HG02759 (cell line): ENCODE measurements at regions not wholly inside any gene's neighbourhood (a gene's known extent, or its start where the extent isn't known, plus 50 kb on each side); places are given as distances from the start of the nearest gene placed in this dataset.

Experiments used
- ATAC-seq: cut with Tn5 transposase; IDR thresholded peaks from one replicate; pipeline ENCODE4 v1.9.1; 2021; ENCODE audit warnings: mild to moderate bottlenecking, moderate library complexity; ENCODE audit not compliant: unreplicated experiment

DNA sequence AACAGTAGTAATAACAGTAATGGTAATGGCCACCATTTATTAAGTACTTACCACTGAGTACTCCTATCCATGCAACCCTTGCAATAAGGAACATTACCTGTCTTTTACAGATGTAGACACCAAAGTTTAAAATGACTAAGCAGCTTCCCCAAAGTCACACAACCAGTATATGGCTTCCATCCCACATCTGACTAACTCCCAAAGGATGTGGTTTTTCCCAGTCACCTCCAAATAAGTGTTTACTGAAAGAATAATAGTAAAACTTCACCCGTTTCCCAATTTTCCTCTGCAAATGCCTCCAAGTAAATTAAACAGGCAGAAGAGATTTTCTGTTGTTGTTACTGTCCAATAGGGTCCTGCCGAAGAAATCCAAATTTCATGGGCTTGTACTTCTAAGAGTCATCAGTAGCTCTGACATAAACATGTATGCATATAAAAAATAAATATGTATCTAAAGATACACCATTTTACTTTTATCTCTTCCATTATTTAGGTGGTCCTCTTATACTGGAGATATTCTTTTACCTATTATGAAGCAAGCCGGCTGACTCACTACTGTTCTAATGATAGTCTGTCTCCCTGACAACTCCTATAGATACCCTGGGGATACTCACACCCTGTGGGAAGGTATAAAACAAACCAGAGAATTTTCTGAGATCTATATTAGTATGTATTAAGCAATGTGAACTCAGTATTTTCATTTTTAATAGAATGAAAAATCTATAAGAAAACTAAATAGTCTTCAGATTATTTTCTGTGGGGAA, 77.9 kb upstream of the ID4 start:
- no peak for ATAC-seq

- ATAC-seq: no peak
Observed at GRCh38 chr6:19761121-19761520, 76.0 kb upstream of the ID4 start.

DNA sequence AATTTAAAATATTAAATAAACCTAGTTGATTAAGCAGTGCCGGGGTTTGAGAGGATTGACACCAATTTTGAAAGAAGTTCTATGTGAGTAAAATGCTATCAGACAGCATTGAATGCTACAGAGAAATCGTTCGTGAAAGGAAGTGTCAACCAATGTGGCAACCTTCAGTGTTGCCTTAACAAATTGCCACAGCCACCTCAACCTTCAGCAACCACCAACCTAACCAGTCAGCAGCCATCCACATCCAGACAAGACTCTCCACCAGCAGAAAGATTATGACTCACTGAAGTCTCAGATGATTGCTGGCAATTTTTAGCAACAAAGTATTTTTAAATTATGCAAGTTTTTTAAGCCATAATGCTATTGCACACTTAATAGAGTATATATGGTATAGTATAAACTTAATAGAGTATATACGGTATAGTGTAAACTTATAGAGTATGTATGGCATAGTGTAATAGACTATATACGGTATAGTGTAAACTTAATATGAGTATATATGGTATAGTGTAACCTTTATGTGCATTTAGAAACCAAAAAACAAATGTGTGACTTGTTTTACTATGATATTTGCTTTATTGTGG, 65.3 kb upstream of the ID4 start:
- no peak for ATAC-seq

DNA sequence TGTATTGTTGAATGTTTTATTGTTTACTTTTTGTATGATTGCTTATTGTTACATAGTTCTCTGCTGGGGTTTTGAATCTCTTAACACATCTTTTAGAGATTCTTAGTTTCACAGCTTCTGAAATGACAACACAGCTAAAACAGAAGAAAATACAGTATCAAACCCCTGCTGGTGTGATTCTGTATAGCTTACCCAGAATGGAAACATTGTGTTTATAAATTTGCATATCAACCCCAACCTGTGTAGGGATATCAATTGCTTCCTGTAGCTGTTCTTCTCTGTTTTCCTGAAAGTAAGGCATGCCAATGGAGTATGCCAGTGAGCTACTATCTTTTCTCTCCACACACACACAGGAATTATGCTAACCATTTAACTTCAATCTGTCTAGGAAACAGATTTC, 64.3 kb upstream of the ID4 start:
- no peak for ATAC-seq

- ATAC-seq: no peak
Observed at GRCh38 chr6:19781269-19781668, 55.9 kb upstream of the ID4 start.

DNA sequence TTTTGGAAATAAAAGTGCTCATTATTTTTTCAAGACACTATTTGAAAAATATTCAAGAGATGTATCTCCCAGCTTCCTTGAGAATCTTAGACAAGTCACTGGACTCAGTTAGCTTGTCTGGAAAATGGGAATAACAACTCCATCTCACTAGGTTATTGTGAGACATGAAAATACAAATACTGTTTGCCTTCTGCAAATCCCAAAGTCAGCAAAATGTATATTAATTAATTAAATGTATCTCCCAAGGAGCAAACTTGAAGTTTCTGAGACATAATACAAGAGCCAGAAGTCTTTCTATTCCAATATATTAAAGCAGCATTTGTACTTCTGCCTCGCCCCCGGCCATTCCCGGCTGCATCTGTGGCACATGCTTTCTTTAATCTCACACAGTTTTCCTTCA, 54.6 kb upstream of the ID4 start:
- no peak for ATAC-seq
